Omental fat pad (tissue), 3 donors: ENCODE measurements at regions not wholly inside any gene's neighbourhood (a gene's known extent, or its start where the extent isn't known, plus 50 kb on each side); places are given as distances from the start of the nearest gene placed in this dataset.

Source experiments
- ATAC-seq: fragments of 150-250 bp; one replicate; pipeline ENCODE4 v1.9.1; 2016; ENCODE audit warnings: mild to moderate bottlenecking, moderate library complexity; ENCODE audit not compliant: low FRiP score
- DNase-seq: peaks from one replicate; pipeline ENCODE4 v3.0.0-alpha.2; 2019; ENCODE audit warnings: low spot score
- TF ChIP-seq, protein P1 (sequence below), 3 donors: fragments of 450-650 bp; IDR thresholded peaks; one replicate each; pipeline ENCODE4 v1.5.1; 2016 to 2017; ENCODE audit warnings: antibody characterized with exemption in 3 of 3, mild to moderate bottlenecking in 3 of 3, moderate library complexity in 2 of 3

DNA sequence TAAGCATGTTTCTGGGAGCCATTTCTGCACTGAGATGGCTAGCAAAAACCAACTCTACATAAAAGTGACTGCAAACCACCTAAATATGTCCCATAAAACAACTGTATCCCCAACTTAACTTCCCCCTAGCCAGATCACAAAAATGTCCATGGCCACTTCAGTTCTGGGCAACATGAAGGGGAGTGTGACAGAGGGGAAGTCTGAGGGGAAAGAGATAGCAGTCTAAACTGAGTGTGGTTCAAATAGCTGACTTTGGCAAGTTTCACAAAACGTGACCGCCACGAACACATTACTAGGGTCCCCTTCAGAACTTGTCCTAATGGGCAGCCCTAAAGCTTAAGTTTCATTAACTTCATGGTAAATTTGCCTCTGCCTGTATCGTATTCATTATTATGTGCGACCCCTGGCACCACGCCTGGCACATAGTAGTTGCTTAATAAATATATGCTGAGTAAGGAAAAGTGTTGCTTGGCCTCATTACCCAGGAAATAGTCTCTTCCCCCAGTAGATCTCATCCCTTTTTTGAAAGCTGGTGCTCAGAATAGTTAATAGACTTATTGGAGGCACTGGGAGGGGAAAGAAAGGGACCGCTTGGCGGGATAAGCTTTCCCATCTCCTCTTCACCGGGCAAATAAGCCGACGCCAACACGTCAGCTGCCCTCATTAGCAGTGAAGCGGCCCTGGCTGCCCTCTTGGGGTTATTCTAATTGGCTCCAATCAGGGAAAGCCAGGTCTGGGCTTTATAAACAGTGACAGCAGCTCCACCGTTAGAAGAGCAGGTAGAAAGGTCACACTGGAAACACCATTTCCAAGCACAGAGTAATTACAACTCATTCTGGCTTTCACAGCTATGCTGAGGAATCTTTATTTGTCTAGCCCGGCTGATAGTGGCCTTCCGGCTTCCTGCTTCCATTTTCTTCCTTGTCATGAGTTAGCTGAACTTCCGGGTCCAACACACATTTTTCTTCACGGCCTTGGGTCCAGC lies 122.1 kb downstream of the LRIG2 start:
- DNase-seq (no peak), ATAC-seq (no peak)
- TF ChIP-seq, protein P1, sequence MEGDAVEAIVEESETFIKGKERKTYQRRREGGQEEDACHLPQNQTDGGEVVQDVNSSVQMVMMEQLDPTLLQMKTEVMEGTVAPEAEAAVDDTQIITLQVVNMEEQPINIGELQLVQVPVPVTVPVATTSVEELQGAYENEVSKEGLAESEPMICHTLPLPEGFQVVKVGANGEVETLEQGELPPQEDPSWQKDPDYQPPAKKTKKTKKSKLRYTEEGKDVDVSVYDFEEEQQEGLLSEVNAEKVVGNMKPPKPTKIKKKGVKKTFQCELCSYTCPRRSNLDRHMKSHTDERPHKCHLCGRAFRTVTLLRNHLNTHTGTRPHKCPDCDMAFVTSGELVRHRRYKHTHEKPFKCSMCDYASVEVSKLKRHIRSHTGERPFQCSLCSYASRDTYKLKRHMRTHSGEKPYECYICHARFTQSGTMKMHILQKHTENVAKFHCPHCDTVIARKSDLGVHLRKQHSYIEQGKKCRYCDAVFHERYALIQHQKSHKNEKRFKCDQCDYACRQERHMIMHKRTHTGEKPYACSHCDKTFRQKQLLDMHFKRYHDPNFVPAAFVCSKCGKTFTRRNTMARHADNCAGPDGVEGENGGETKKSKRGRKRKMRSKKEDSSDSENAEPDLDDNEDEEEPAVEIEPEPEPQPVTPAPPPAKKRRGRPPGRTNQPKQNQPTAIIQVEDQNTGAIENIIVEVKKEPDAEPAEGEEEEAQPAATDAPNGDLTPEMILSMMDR (IDR thresholded peaks at IDR 0.05): no peak

DNA sequence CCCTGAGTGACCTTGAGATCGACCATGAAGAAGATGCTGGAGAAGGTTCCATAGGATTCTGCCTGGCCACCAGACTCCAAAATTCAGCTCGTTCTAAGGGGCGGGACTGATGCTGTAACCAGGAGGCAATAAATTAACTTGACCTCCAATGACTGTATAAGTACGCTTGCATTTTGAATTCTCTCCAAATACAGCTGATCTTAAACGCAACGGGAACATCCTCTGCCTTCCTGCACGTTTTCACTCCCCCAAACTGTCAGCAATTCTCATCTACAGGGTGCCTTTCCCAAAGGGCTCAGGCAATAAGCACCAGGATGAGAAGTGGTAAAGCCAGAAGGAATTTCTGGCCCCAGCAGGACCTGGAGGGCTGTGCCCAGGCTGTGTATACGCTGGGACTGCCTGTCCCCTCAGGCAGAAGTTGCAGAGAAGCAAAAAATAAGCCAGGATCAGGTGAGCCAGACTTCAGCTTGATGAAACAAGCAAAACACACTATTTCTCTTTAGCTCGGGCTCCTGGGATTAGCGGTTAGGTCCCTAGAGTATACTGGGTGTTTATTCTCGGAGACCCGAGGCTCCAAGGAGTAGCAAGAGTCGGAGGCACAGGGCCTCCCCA lies 124.8 kb downstream of the LRIG2 start:
- no peak for DNase-seq
- TF ChIP-seq, protein P1 (IDR thresholded peaks at IDR 0.05): no peak
- no peak for ATAC-seq

DNA sequence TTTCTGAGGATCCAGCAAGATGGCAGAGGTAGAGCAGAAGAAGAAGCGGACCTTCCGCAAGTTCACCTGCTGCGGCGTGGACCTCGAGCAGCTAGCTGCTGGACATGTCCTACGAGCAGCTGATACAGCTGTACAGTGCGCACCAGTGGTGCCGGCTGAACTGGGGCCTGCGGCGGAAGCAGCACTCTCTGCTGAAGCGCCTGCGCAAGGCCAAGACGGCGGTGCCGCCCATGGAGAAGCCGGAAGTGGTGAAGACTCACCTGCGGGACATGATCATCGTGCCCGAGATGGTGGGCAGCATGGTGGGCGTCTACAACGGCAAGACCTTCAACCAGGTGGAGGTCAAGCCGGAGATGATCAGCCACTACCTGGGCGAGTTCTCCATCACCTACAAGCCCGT lies 125.8 kb downstream of the LRIG2 start:
- no peak for ATAC-seq
- TF ChIP-seq, protein P1 (IDR thresholded peaks at IDR 0.05): no peak
- no peak for DNase-seq

DNA sequence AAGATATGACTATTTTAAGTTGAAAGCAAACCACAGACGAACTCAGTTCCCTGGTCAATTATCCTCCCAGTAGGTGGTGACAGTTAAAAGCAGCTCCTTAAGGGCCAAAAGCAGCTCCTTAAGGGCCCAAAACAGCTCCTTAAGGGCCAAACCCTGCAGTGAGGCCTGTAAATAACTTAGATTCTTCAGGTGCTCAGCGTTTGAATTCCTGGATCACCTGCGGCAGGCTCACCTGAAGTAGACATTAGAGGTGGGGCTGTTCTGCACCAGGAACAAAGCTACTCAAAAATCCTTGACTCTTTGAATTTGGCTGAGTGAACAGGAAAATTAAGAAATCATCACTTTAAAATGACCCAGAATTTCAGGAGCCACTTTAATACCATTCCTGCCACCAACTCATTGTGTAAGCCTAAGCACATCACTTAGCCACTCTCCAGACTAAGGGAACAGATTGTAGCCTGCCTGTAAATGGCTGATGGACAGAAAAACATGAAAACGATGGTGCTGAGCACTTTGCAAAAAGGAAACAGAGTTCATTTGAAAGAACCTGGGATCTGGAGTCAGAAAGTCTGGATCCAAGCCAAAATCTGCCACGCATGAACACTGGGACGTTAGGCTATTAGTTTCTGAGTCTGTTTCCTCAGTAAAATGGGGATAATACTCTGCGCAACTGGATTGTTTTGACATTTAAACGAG lies 126.9 kb downstream of the LRIG2 start:
- ATAC-seq (no peak), DNase-seq (no peak)
- TF ChIP-seq, protein P1 (IDR thresholded peaks at IDR 0.05): no peak

DNA sequence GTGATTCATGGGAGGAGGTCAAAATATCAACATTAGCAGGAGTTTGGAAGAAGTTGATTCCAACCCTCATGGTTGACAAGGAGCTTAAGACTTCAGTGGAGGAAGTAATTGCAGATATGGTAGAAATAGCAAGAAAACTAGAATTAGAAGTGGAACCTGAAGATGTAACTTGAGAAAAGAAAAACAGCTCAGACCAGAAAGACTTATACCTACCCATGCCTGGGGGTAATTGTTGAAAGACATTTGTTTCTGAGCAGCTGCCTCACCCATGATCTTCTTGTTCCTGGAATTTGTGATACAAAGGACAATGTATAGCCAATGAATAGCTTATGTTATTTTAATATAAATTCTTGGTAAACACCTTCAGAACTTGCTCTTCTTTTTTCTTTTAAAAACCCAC lies 128.6 kb downstream of the LRIG2 start:
- TF ChIP-seq, protein P1 (IDR thresholded peaks at IDR 0.05): no peak
- no peak for DNase-seq
- ATAC-seq: no peak

DNA sequence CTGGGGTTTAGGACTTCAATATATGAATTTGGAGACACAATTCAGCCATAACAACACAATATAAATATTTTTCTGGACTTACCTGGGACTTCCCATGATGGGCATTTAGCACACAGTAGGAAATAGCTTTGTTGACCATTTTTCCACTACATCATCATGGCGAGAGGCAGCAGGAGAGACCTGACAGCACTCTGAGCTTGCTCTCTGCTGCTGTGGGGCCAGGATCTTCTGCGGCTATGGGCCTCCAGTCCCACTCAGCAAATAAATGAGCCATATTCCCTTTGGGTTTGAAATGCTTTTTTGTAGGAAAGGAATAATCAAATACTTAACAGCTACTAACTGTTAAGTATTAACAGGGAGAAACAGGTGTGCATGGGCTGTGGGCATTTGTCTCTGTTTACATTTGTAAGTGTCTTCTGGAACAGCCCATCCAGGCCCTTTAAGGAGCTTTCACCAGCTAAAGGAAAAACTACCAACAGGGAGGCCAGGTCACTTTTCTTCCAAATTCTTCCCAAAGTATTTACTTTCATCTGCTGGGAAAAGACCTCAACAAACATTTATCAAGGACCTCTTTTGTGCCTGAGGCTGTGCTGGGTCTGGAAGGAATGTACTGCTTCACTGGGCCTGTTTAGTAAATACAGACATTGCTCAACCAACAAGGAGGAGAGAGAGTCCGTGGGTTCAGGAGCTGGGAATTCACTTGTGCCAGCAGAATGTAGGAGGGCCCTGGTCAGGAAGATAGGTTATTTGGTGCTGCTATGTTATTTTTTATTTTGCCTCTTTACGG lies 133.2 kb downstream of the LRIG2 start:
- TF ChIP-seq, protein P1 (IDR thresholded peaks at IDR 0.05): no peak
- DNase-seq (no peak), ATAC-seq (no peak)
